ENCODE measurements at regions not wholly inside any gene's neighbourhood (a gene's known extent, or its start where the extent isn't known, plus 50 kb on each side); places are given as distances from the start of the nearest gene placed in this dataset.

GRCh38 chr15:95522533-95522932 is 808.0 kb upstream of the NR2F2 start:
- intact Hi-C loops (cut with micrococcal nuclease) = no loop called here

- intact Hi-C loops (cut with micrococcal nuclease) = no loop called here
Observed at GRCh38 chr15:95528920-95529319, 801.6 kb upstream of the NR2F2 start.

- intact Hi-C loops (cut with micrococcal nuclease) = no loop called here
Observed at GRCh38 chr15:95536638-95537037, 793.9 kb upstream of the NR2F2 start.

DNA sequence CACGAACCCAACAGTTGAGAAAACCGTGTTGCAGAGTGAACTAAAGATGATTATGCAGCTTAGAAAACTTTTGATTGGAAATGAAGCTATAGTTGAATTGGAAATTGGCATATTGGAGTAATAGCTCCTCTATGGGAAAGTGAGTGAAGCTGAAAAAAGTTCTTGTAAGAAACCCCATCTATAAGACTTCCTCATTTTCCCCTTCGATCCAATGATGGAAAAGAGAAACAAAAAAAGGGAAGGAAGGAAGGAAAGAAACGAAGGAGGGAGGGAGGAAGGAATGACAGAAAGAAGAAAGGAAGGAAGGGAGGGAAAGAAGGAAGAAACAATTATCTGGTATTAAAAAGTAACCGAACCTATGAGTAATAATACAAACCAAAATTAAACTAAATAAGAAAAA is 791.8 kb upstream of the NR2F2 start:
- intact Hi-C loops (cut with micrococcal nuclease) = no loop called here

GRCh38 chr15:95541301-95541700 is 789.2 kb upstream of the NR2F2 start:
- intact Hi-C loops (cut with micrococcal nuclease) = no loop called here

GRCh38 chr15:95549168-95549738 is 781.2 kb upstream of the NR2F2 start:
- intact Hi-C loops (cut with micrococcal nuclease) = no loop called here

- intact Hi-C loops (cut with micrococcal nuclease) = no loop called here
Observed at GRCh38 chr15:95550702-95551101, 779.8 kb upstream of the NR2F2 start.

DNA sequence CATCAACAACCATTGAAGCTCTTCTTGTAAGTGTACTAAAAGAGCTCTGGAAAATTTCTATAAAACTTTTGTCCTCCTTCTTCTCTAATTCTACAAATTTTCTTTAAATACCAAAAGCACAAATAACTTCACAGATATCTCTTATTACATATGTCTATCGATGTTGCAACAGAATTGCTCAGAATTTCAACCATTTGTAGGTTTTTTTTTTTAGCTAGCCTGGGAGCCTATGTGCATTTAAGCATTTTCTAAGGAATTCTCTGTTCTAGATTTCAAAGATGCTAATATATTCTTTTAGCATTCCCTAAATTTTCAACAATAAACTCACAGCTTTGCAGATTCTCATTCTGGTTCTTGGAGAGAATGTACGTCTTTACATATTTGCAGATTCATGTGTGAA is 774.3 kb upstream of the NR2F2 start:
- intact Hi-C loops (cut with micrococcal nuclease) = no loop called here

- intact Hi-C loops (cut with micrococcal nuclease) = no loop called here
Observed at GRCh38 chr15:95556866-95557225, 773.7 kb upstream of the NR2F2 start.

DNA sequence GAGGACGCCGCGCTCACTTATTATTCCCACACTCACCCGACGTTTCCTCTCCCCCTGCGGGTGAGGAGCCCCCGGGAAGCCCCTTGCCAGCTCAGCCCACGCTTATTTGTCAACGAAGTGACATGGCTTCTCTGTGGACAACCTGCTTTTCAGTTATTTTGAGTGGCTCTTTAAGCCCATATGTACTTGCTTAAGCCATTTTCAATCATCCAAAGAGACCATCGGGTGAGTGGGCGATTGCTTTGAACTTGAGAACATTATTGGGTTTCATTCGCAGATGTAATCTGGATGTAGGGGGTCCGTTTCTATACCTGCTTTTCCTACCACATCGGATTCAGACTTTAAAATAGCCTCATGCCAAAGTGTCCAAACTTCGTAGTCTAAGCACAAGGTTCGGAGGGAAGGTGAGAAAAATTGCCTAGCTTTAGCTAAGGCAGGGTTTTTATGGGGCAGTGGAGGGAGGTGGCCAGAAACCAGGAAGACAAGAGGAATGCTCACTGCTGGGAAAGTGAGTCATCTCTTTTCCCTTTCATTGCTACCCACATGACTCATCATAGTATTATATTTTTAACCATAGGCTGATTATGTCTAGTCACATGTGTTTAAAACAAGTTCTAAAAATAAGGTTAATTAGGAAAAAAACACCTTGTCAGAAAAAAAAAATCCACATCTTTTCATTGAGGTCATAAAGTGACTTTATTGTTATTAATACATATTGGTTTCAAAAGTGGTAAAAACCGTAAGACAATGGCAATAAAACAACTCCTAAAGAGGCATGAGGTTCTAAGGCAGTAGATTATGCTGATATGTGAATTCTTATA is 773.1 kb upstream of the NR2F2 start:
- intact Hi-C loops (cut with micrococcal nuclease) = no loop called here

- intact Hi-C loops (cut with micrococcal nuclease) = no loop called here
Observed at GRCh38 chr15:95558131-95558530, 772.4 kb upstream of the NR2F2 start.

GRCh38 chr15:95558916-95559315 is 771.6 kb upstream of the NR2F2 start:
- intact Hi-C loops (cut with micrococcal nuclease) = no loop called here

DNA sequence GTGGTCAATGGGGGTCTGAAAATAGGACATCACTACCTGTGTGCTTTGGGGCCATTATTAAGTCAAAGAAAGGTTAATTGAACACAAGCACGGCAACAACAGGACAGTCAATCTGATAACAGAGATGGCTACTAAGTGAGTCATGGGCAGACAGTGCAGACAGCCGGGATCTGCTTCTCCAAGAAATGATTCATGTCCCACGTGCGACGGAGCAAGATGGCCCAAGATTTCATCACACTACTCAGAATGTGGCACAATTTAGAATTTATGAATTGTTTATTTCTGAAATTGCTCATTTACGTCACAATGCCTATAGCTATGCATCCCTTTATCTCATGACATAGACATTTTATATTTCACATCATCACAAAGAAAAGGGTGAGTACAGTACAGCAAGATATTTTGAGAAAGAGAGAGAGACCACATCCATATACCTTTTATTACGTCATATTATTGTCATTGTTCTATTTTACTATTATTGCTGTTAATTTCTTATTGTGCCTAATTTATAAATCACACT is 770.6 kb upstream of the NR2F2 start:
- intact Hi-C loops (cut with micrococcal nuclease) = no loop called here

DNA sequence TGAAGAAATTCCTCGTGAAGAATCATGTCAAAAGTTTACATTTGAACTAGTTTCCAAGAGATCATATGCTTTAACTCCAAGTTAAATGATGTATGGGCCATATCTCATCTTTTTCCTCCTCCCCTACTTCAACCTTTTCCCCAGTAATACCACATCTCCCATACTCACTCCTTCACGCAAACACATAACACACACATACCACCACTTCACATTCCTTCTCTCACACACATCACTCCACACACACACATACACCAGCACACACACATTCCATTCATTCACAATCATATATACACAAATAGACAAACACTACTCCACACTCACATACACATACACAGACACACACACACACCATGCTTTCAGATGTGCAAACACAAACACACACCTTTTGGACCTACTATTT is 769.0 kb upstream of the NR2F2 start:
- intact Hi-C loops (cut with micrococcal nuclease) = no loop called here

GRCh38 chr15:95563634-95564033 is 766.9 kb upstream of the NR2F2 start:
- intact Hi-C loops (cut with micrococcal nuclease) = no loop called here

DNA sequence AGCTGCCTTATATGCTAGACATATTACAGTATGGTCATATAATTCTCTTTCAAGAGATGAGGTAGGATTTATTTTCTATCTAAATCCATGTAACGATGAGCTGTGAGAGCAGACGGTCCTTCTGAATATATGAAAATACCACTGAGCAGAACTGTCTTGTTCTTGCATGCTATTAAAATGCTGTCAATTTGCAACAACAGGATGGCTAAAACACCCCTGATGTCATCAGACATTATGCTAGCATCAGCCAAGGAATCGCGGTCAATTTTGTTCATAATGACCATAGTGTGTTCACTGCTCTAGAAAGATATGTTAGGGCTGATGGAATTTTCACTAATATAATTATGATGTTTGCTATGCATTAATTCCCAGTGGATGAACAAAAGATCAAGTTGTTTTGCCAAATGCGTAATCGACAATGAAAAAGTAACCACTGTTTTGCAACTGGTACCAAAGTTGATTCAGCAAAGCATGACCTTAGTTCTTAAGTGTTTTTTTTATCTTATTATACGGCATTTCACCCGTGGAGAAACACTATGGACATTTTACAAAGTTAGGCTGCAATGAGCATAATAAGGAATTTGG is 765.4 kb upstream of the NR2F2 start:
- intact Hi-C loops (cut with micrococcal nuclease) = no loop called here

DNA sequence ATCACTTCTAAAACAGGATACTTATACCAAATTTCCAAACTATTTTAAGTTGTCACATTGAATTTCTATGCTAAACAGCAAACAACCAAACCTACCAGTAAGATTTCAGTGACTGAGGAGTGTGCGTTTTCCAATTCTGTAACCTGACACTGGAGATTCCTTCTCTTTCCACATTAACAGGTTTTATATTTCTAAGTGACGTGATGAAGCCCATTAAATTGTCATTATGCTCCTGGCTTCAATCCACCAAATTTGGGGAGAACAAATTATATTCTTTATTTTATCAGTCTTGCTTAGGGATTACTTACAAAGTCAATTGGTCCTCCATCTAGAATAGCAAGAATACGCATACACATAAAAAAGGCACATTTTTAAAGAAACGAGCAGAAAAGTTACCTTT is 764.8 kb upstream of the NR2F2 start:
- intact Hi-C loops (cut with micrococcal nuclease) = no loop called here

DNA sequence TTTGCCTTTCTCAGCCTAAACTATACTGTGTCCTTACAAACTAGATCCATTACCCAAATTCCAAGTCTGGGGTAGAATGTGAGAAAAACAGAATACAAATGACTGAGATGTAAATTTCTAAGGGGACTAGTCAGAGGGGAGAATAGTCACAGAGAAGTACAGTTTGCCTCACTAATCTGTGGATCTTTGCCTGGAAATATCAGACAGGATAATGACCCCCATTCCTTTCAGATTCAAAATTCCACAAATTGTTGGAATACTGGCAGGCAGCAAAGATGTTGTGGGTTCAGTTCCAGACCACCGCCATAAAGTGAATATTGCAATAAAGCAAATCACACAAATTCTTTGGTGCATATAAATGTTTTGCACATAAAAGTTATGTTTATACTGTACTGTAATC is 762.8 kb upstream of the NR2F2 start:
- intact Hi-C loops (cut with micrococcal nuclease) = no loop called here

GRCh38 chr15:95574053-95574452 is 756.4 kb upstream of the NR2F2 start:
- intact Hi-C loops (cut with micrococcal nuclease) = no loop called here

DNA sequence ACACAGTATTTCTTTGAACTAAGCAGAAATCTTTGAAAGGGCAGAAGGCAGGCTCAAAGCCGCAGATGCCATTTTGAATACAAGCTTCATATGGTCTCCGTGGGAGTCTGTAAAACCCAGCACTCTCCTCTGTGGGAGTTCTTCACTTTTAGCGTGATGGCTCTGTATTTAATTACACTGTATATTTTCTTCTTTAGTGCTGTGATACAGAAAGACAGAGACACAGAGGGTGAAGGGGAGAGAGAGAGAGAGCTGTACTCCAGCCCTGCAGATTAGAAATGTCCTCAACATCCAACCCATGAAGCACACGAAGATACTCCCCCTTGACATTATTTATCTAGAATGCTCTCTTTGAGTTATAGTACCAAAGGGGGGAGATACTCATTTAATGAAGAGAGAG is 752.6 kb upstream of the NR2F2 start:
- intact Hi-C loops (cut with micrococcal nuclease) = no loop called here

DNA sequence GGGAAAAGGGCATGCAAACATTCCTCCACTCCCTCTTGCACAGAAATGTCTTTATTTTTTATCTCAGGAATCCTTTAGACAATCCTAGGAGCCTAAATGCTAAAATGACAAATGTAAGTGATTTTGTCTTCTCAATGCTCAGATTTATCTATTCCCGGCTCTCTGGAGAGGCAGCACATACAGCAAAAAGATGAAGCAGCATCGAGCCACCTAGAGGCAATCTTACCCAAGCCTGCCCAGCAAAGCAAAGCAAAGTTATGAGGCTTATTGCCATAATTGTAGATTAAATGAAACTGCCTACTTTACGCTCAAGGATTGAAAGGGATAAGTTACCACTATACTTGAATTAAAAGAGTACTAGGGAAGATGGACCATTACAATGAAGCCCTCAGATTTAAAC is 750.4 kb upstream of the NR2F2 start:
- intact Hi-C loops (cut with micrococcal nuclease) = no loop called here

DNA sequence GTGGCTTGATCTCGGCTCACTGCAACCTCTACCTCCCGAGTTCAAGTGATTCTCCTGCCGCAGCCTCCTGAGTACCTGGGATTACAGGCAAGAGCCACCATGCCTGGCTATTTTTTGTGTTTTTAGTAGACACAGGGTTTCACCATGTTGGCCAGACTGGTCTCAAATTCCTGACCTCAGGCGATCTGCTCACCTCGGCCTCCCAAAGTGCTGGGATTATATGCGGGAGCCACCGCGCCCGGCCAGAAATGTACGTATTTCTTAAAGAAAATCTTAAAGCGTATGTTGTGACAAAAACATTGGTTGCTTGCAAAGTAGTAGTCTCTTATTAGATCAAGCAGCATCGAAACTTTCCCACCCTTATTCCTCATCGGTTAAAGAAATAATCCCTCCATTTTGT is 748.9 kb upstream of the NR2F2 start:
- intact Hi-C loops (cut with micrococcal nuclease) = no loop called here

GRCh38 chr15:95584088-95584487 is 746.4 kb upstream of the NR2F2 start:
- intact Hi-C loops (cut with micrococcal nuclease) = no loop called here
